Activated T-helper 1 cell treated with Interleukin-2 at 50 U/mL for 16 hours (primary cell): ENCODE measurements at regions not wholly inside any gene's neighbourhood (a gene's known extent, or its start where the extent isn't known, plus 50 kb on each side); places are given as distances from the start of the nearest gene placed in this dataset.
"Not testable (repeated sequence)": the region's sequence is repeated elsewhere in the genome, so short reads cannot be mapped to it uniquely, and the experiment has no call there.

ENCODE experiments used
- DNase-seq: peaks from one replicate; pipeline ENCODE4 v3.0.0-alpha.2; 2020; ENCODE audit warnings: low read depth

- DNase-seq, result no peak
Observed at GRCh38 chr2:13607139-13607538, 890.4 kb downstream of the TRIB2 start.

GRCh38 chr2:13611939-13612338, 895.2 kb downstream of the TRIB2 start:
- DNase-seq, result no peak

GRCh38 chr2:13616059-13616458, 899.3 kb downstream of the TRIB2 start:
- DNase-seq, result no peak

GRCh38 chr2:13616616-13617015, 899.9 kb downstream of the TRIB2 start:
- DNase-seq, result no peak

- DNase-seq, result no peak
Observed at GRCh38 chr2:13628122-13628521, 911.4 kb downstream of the TRIB2 start.

- DNase-seq, result no peak
Observed at GRCh38 chr2:13638181-13638580, 921.4 kb downstream of the TRIB2 start.

- DNase-seq, result no peak
Observed at GRCh38 chr2:13649918-13650317, 933.2 kb downstream of the TRIB2 start.

- no peak for DNase-seq
Observed at GRCh38 chr2:13650586-13651180, 933.9 kb downstream of the TRIB2 start.

- no peak for DNase-seq
Observed at GRCh38 chr2:13651684-13652131, 935.0 kb downstream of the TRIB2 start.

GRCh38 chr2:13652531-13653313, 936.0 kb downstream of the TRIB2 start:
- DNase-seq, result no peak

- no peak for DNase-seq
Observed at GRCh38 chr2:13654416-13654815, 937.7 kb downstream of the TRIB2 start.

- DNase-seq, result no peak
Observed at GRCh38 chr2:13660231-13660630, 943.5 kb downstream of the TRIB2 start.

GRCh38 chr2:13662055-13662454, 945.3 kb downstream of the TRIB2 start:
- no peak for DNase-seq

GRCh38 chr2:13666582-13667414, 950.1 kb downstream of the TRIB2 start:
- no peak for DNase-seq

GRCh38 chr2:13667415-13667757, 950.6 kb downstream of the TRIB2 start:
- no peak for DNase-seq

- DNase-seq, result no peak
Observed at GRCh38 chr2:13669607-13670006, 952.9 kb downstream of the TRIB2 start.

GRCh38 chr2:13673821-13674220, 957.1 kb downstream of the TRIB2 start:
- DNase-seq, result not testable (repeated sequence)

- no peak for DNase-seq
Observed at GRCh38 chr2:13676269-13676668, 956.2 kb upstream of the LRATD1 start.

- DNase-seq, result no peak
Observed at GRCh38 chr2:13681936-13682335, 950.6 kb upstream of the LRATD1 start.

GRCh38 chr2:13682540-13683272, 949.8 kb upstream of the LRATD1 start:
- DNase-seq, result no peak

GRCh38 chr2:13686262-13686661, 946.3 kb upstream of the LRATD1 start:
- no peak for DNase-seq

- no peak for DNase-seq
Observed at GRCh38 chr2:13694673-13695072, 937.8 kb upstream of the LRATD1 start.
